HG03439 (cell line): ENCODE measurements at regions not wholly inside any gene's neighbourhood (a gene's known extent, or its start where the extent isn't known, plus 50 kb on each side); places are given as distances from the start of the nearest gene placed in this dataset.

Experiments
- ATAC-seq: cut with Tn5 transposase; IDR thresholded peaks from one replicate; pipeline ENCODE4 v1.9.1; 2021; ENCODE audit warnings: mild to moderate bottlenecking, moderate library complexity; ENCODE audit not compliant: unreplicated experiment

GRCh38 chr10:43885842-43886241 is 237.2 kb upstream of the ZNF32 start:
- ATAC-seq = no peak

- no peak for ATAC-seq
Observed at GRCh38 chr10:43885252-43885651, 236.6 kb upstream of the ZNF32 start.

GRCh38 chr10:43884501-43885105 is 235.9 kb upstream of the ZNF32 start:
- ATAC-seq = no peak

- ATAC-seq = no peak
Observed at GRCh38 chr10:43882711-43883110, 234.0 kb upstream of the ZNF32 start.

GRCh38 chr10:43881657-43882056 is 233.0 kb upstream of the ZNF32 start:
- ATAC-seq = no peak

GRCh38 chr10:43880160-43880559 is 231.5 kb upstream of the ZNF32 start:
- ATAC-seq = no peak

GRCh38 chr10:43879742-43880141 is 231.1 kb upstream of the ZNF32 start:
- no peak for ATAC-seq

- ATAC-seq = no peak
Observed at GRCh38 chr10:43879162-43879561, 230.5 kb upstream of the ZNF32 start.

GRCh38 chr10:43878386-43878785 is 229.7 kb upstream of the ZNF32 start:
- ATAC-seq = no peak

GRCh38 chr10:43876976-43877375 is 228.3 kb upstream of the ZNF32 start:
- no peak for ATAC-seq

GRCh38 chr10:43874984-43875383 is 226.3 kb upstream of the ZNF32 start:
- no peak for ATAC-seq

GRCh38 chr10:43873717-43874116 is 225.0 kb upstream of the ZNF32 start:
- no peak for ATAC-seq

GRCh38 chr10:43872644-43873043 is 224.0 kb upstream of the ZNF32 start:
- ATAC-seq = no peak

GRCh38 chr10:43871545-43871944 is 222.9 kb upstream of the ZNF32 start:
- ATAC-seq = no peak

GRCh38 chr10:43870968-43871439 is 222.3 kb upstream of the ZNF32 start:
- no peak for ATAC-seq

- no peak for ATAC-seq
Observed at GRCh38 chr10:43869669-43870322, 221.1 kb upstream of the ZNF32 start.

- no peak for ATAC-seq
Observed at GRCh38 chr10:43868952-43869351, 220.3 kb upstream of the ZNF32 start.

- ATAC-seq = no peak
Observed at GRCh38 chr10:43867667-43868565, 219.2 kb upstream of the ZNF32 start.

GRCh38 chr10:43867113-43867512 is 218.4 kb upstream of the ZNF32 start:
- no peak for ATAC-seq

GRCh38 chr10:43866712-43867111 is 218.0 kb upstream of the ZNF32 start:
- no peak for ATAC-seq

GRCh38 chr10:43865265-43866135 is 216.8 kb upstream of the ZNF32 start:
- ATAC-seq = no peak
